ENCODE measurements at regions not wholly inside any gene's neighbourhood (a gene's known extent, or its start where the extent isn't known, plus 50 kb on each side); places are given as distances from the start of the nearest gene placed in this dataset.
"Not testable (repeated sequence)": the region's sequence is repeated elsewhere in the genome, so short reads cannot be mapped to it uniquely, and the experiment has no call there.

- no peak for DNase-seq (ENCODE audit: low read depth)
These were observed 1075.0 kb downstream of the GRM8 start for GRCh38 chr7:126177782-126178181.

DNA sequence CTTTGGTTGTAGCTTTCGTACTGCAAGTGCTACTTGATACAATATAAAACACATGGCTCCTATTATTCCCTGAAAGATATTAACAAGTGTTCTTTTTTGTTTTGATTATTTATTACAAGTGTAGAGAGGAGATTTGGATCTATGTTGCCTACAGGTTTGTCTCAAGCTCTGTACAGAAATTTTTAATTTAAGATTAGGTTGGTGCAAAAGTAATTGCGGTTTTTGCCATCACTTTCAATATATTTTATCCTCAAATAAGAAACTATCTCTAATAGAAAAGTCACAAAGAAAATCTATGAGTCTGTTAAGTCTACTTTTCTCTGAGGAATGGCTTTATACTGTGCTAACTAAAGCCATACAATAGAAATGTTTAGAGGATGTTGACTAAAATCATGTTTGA lies 1086.1 kb downstream of the GRM8 start:
- no peak for DNase-seq (ENCODE audit: low read depth)

DNA sequence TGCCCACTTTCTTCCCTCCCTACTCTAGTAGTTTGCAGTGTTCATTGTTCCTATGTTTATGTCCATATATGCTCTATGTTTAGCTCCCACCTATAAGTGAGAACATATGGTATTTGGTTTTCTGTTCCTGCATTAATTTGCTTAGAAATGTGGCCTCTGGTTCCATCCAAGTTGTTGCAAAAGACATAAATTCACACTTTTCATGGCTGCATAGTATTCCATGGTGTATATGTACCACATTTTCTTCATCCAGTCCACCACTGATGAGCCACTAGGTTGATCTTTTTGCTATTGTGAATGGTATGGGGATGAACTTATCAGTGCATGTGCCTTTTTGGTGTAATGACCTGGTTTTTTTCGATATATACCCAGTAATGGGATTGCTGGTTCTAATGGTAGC lies 1089.1 kb downstream of the GRM8 start:
- no peak for DNase-seq (ENCODE audit: low read depth)

DNA sequence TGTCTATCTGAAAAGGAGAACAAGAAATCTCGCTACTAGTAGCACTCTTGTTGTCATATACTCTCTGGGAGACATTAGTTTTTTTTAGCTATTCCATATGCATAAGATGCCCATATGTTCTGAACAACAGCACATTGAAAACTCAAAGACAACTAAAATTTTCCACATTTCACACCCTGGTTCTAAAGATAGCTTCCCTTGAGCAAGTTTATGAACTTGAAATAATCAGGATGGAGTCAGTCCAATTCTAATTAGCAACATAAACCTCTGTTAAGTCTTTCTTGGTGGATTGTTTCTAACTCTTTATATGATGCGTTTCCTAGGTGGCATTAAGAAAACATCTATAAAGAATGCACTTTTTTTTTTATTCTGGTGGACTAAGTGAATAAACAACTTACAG lies 1095.3 kb downstream of the GRM8 start:
- no peak for DNase-seq (ENCODE audit: low read depth)

- no peak for DNase-seq (ENCODE audit: low read depth)
These were observed 1102.3 kb downstream of the GRM8 start for GRCh38 chr7:126150278-126150958.

GRCh38 chr7:126140858-126141466 lies 1111.8 kb downstream of the GRM8 start:
- no peak for DNase-seq (ENCODE audit: low read depth)

DNA sequence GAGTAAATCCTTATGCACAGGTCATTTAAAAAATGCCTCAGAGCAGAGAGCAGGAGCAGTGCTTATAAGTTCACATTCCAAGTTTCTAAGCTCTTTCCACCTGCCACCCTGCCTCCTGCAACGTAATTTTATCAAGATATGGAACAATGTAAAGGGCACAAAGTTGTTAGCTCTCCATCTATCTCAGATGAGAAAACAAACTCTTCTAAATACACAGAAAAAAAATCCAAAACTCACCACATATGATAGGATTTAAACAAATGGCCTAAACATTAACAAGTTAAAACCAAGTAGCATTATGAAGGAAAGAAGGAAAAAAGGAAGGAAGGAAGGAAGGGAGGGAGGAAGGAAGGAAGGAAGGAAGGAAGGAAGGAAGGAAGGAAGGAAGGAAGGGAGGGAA lies 1132.8 kb downstream of the GRM8 start:
- DNase-seq (ENCODE audit: low read depth): no peak

- DNase-seq (ENCODE audit: low read depth): no peak
These were observed 1149.2 kb downstream of the GRM8 start for GRCh38 chr7:126103582-126103981.

DNA sequence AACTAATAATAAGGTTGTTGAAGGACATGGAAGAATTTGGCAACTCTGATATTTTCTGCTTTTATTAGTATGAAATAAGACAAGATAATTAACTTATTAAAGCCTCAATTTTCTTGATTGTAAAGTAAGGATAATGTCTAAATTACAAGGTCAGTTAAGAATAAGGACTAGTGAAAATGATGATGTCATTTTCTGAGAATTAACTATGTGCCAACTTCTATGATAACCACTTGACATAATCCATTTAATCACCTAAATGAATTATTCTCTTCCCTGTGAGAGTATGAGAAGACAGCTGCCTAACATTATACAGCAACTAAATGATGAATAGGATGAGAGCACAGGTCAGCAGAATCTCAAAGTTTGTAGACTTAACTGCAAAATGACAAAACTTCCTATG lies 1153.4 kb upstream of the POT1 start:
- DNase-seq (ENCODE audit: low read depth): no peak

GRCh38 chr7:126079581-126079980 lies 1150.0 kb upstream of the POT1 start:
- DNase-seq (ENCODE audit: low read depth): no peak

GRCh38 chr7:126079151-126079550 lies 1149.5 kb upstream of the POT1 start:
- no peak for DNase-seq (ENCODE audit: low read depth)

DNA sequence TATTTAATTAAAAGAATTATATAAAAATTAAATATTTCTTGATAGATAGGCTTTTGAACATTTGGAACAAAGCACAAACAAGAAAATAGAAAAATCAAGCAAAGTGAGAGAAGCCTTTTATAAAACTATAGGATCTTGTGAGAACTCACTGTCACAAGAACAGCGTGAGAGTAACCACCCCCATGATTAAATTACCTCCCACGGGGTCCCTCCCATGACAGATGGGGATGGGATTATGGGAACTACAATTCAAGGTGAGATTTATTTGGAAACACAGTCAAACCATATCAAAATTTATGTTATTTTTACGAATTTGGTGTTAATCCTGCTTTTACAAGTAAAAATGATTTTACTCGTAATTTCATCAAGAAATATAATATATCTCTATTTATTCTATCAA lies 1136.1 kb upstream of the POT1 start:
- no peak for DNase-seq (ENCODE audit: low read depth)

GRCh38 chr7:126057979-126058378 lies 1128.4 kb upstream of the POT1 start:
- no peak for DNase-seq (ENCODE audit: low read depth)

GRCh38 chr7:126056613-126057012 lies 1127.0 kb upstream of the POT1 start:
- DNase-seq (ENCODE audit: low read depth): not testable (repeated sequence)

DNA sequence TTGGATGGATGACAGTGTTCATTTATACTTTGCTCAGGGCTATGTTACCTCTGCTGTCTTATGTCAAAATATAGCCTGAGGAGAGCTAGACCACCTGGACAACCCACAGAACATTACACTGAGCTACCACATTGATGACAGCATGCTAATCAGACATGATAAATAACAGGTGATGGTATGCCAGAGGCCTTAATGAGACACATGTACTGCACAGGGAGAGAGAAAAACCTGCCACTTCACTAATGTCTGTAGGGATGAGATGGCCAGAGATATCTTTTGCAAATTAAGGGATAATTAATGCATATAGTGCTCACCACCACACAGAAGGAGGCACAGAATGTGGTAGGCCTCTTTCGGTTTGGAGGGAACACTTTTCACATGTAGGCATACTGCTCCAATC lies 1122.6 kb upstream of the POT1 start:
- DNase-seq (ENCODE audit: low read depth): no peak

DNA sequence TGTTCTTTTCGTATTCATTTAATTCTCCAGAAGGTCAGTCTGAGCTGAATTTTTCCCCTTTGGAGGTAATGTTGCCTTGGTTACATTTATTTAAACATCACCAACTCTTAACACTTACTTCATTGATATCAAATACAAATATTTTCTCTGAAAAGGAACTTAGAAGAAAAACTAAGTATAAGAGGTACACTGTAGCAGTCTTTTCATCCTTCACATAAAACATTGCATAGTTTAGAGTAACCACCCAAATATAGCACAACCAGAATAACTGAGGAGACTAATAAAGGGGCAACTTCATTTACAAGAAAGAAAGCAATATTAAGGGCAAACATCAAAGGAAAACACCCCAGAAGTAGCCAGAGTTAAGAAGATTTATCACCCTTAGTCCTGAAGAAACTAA lies 1115.0 kb upstream of the POT1 start:
- no peak for DNase-seq (ENCODE audit: low read depth)

DNA sequence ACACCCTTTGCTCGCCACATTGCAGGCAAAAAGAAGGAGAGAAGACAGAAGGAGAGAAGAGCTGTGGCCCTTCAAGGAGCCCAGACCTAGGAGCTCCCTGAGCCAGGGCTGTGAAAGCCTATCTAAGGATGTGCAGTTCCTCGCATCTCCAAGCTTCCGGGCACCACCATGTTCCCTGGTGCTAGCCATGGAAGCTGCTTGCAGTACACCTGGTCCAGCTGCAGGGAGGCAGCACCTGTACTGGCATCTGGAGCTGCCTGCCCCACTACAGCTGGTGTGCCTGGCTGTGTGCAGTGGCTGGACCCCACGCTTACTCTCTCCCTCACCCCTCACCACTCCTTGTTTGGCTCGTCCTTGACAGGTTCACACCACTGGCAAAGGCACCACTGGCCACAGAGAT lies 1111.8 kb upstream of the POT1 start:
- no peak for DNase-seq (ENCODE audit: low read depth)

DNA sequence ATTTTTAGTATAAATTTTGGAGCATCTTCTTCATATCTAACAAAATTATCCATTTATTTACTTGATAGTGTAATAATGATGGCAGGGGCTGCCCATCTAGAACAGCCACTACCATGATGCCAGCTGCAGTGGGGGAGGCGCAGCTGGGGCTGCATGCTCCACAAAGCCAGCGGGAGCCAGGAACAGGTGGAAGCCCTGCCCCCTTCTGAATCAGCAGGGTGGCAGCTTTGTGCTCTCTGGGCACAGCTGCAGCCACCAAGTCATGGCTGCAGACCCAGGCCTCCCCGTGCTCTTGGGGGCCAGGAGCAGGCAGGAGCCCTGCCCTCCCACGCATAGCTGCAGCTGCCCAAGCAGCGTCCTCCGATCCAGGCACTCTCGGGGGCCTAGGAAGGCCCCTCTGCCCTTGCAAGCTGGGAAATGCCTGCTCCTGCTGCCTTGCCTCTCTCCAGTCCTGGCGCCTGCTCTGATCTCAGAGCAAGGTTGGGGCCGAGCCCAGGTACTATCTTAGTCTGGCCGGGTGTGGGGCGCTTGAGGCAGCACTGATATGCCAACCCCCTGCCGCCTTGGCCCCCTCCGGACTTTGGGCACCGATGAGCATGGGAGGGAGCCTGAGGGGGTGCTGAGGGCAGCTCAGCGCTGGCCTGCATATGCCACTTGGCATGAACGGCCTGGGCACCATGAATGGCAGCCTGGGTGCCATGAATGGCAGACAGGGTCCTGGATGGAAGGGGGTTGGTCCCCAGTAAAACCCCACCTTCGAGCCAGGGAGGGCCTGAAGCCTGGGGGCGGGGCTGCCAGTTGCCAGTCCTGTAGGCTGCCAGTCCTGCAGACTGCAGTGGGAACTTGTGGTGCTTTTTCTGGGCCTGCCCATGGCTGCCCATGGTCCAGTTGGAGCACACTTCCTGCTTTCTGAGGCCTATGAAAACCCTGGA lies 1110.8 kb upstream of the POT1 start:
- no peak for DNase-seq (ENCODE audit: low read depth)

DNA sequence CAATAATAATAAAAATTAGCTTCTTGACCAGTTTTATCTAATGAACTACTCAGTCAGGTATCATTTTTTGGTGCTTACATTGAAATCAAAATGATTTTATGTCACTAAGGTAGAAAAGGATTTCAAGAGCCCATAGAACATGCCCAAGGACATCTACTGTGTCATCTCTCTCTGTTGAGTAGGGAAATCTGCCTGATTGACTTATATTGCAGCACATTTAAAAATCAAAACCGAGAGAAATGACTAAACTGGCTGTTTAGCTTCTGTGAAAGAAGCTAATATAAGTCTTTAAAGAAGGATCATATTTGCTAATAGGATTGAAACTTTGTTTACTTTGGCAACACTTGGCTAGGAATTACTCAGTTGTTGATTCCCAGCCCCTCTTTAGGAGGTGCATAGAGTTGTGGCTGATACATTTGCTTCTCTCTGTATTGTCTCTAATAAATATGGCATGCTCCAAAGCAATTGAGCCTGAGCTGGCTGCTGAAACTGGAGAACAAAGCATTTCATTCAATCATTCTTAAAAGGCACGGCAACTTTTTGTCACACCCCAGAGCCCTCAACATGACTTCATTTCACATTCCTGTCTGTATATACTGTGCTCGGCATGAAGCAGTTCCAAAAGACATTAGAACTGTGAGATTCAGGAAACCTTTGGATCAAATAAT lies 1096.9 kb upstream of the POT1 start:
- DNase-seq (ENCODE audit: low read depth): no peak

GRCh38 chr7:126022452-126022851 lies 1092.8 kb upstream of the POT1 start:
- no peak for DNase-seq (ENCODE audit: low read depth)

DNA sequence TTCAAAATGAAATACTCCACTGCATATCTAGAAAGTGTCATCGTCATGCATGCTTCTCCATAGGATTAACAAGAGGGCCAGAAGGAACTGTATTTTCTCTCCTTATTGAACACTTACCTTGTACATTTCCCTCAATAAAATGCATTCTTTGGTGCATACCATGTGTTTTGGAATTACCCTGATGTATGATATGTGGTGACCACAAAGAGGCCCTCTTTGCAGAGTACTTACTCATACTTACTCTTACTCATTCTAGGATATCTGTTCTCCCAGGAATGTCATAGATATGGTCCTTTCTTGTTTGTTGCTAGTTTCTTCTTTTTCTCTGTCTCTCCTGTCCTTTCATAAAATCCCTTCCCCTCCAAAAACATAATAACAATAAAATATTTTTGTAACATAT lies 1087.1 kb upstream of the POT1 start:
- DNase-seq (ENCODE audit: low read depth): no peak

DNA sequence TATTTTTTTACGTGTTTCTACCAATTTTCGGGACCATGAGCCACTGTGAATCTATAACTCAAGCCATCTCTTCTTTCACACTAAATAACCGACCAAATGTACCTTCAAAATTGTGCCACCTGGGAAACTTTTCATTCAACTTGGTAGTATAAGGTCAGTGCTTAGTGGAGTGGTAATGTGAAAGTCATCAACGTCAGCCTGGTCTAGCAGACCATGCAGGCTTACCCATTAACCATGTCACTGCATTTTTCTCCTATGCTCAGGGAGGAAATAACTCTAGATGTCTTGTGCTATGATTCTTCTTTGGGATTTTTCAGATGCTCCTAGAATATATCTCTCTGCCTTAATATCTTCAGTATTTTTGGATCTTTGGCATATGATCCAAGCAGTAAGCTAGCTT lies 1075.4 kb upstream of the POT1 start:
- DNase-seq (ENCODE audit: low read depth): no peak

- DNase-seq (ENCODE audit: low read depth): no peak
These were observed 1071.7 kb upstream of the POT1 start for GRCh38 chr7:126001349-126001748.

All from non-pigmented ciliary epithelial cell (primary cell).